GM12874 (cell line): ENCODE measurements at regions not wholly inside any gene's neighbourhood (a gene's known extent, or its start where the extent isn't known, plus 50 kb on each side); places are given as distances from the start of the nearest gene placed in this dataset.

Source experiments
- TF ChIP-seq, protein P1 (sequence below): IDR thresholded peaks from 2 replicates; pipeline ENCODE4 v1.5.1; 2011; ENCODE audit warnings: low read depth, mild to moderate bottlenecking, control low read depth, low read length, moderate library complexity; ENCODE audit not compliant: insufficient read depth

DNA sequence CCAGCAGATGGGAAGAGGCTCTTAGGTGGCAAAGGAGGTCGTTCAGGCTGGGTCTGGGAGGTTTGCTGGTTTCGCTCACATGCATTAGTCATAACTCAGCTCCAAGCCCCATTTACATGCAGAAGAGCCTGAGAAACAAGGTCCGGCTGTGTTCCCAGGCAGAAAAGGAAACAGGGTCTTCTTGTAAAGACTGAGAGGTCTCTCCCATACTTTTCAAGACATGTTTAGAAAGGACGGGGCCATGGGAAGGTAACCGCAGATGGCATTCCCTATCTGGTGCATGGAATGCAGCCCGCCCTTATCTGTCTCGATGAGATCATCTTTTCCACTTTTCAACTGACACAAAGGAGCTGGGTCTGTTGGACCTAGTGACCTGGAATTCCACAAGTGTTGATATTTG is 389.0 kb upstream of the CDH11 start:
- TF ChIP-seq, protein P1, sequence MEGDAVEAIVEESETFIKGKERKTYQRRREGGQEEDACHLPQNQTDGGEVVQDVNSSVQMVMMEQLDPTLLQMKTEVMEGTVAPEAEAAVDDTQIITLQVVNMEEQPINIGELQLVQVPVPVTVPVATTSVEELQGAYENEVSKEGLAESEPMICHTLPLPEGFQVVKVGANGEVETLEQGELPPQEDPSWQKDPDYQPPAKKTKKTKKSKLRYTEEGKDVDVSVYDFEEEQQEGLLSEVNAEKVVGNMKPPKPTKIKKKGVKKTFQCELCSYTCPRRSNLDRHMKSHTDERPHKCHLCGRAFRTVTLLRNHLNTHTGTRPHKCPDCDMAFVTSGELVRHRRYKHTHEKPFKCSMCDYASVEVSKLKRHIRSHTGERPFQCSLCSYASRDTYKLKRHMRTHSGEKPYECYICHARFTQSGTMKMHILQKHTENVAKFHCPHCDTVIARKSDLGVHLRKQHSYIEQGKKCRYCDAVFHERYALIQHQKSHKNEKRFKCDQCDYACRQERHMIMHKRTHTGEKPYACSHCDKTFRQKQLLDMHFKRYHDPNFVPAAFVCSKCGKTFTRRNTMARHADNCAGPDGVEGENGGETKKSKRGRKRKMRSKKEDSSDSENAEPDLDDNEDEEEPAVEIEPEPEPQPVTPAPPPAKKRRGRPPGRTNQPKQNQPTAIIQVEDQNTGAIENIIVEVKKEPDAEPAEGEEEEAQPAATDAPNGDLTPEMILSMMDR: no peak

DNA sequence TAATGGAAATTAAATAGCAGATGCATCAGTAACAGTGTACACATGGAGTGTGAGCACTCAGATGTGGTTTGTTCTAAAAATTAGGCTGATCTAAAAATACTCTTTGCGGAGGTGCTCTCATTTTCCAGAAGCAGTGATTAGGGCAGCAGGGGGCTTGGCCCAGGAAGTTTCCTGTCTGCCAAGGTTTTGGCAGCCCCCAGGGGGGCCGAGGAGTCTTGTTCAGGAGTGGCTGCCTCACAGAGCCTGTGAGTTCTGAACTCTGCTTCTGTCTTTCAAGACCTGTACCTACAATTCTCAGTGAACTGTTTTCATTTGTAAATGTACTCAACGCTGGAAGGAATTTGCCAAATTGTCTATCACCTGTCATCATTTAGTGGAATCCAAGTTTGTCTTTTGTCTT is 388.4 kb upstream of the CDH11 start:
- TF ChIP-seq, protein P1: no peak

DNA sequence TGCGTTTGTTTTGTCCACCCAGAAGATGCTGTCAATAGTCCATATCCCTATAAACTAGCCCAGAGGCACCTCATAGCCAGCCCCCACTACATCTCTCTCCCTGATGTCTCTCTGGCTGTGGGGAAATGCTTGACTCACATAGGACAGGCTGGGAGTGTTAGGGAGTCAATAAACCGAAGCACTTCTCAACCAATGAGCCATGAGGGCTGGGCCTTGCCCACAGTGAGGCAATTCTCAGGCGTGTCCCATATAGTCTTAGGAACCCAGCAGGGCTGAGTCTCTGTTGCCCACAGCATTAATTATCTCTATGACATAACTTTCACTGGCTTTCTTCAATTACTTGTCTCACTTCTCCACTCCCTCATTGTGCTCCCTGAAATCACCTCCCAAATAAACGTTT is 387.3 kb upstream of the CDH11 start:
- TF ChIP-seq, protein P1: no peak

DNA sequence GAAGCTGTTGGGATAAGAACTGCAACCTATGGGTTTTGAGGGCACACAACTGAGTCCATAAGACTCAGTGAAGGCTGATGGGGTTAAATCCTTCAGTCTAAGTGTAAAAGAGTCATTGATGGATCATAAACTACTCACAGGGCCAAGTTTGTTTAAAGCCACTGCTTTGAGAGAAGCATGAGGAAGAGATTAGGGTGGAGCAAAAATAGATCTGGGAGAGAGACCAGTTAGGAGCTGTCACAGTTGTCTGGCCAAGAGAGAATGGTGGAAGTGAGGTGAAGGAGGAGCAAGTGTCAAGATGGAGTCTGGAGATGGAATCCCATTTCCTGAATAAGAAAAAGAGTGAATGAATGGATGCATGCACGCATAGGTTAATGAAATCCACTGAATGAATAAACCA is 379.1 kb upstream of the CDH11 start:
- TF ChIP-seq, protein P1: no peak

DNA sequence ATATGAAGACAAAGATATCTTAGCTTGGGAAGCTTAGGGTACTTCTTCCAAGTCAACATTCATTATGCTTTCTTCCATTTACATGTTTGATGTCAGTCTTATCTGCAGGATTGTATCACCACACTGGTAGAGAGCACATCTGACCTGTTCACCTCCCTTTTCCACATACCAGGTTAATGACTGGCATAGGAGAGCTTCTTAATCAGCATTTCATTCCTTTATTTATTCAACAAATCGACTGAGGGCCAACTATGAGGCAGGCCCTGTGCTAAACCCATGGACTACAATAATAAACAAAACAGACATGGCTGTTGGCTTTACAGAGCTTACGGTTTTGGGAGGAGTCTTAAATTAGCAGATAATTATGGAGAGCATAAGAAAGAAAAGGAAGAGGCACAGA is 378.1 kb upstream of the CDH11 start:
- TF ChIP-seq, protein P1: no peak

DNA sequence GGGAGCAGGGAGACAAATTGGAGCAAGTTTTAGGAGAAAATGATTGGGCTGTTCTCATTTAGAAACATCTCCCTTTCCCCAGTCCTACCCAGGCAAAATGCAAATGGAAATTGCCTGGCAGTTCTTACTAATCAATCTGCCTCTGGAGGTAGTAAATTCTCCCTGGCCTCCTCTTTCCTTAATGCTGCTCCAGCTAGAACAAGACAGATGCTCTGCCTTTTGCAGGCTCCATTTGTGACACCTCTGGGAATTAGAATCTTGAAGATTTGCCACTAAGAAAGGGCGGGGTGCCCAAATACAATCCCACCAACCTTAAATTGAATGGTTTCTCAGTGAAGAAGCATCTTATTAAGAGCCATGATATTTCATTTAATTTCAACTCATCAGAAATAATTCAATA is 377.7 kb upstream of the CDH11 start:
- TF ChIP-seq, protein P1: no peak

DNA sequence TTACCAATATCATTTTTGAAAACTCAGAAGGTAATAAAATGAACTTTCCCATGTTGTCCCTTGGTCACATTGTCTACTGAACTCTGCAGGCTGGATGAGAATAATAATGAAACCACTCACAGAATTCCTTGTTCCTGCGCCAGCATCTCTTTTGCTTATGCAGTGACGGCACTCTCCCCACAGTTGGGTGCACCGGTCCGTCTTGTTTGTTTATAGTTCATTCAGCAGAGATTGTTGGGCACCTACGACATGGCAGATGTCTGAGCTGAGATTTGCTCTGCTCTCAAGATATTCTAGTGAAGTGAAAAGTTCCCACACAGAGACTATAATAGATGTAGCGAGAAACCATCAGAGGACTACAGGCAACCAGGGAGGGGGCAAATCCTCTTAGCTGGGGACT is 375.7 kb upstream of the CDH11 start:
- TF ChIP-seq, protein P1: no peak

DNA sequence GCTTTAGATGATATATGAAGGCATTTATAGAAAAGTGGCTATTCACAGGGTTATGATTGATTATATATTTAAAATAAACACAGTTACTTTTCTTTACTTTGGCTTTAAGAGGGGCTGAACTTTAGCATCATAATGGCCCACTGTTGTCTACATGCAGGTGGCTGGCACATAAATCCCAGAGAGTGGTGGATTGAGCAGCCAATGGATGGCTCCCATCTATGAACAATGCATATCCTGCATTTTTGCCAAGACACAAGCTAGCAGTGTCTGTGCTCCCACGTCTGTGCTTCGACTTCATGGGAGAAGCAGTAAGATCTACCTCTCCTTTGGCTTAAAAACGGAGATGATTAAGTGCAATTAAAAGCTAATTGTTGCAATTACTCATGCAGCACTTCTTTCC is 373.2 kb upstream of the CDH11 start:
- TF ChIP-seq, protein P1: no peak
